HCEC 1CT (cell line): ENCODE measurements at regions not wholly inside any gene's neighbourhood (a gene's known extent, or its start where the extent isn't known, plus 50 kb on each side); places are given as distances from the start of the nearest gene placed in this dataset.
"Not testable (repeated sequence)": the region's sequence is repeated elsewhere in the genome, so short reads cannot be mapped to it uniquely, and the experiment has no call there.

Source experiments
- DNase-seq: peaks from one replicate; pipeline ENCODE4 v3.0.0-alpha.2; 2017

DNA sequence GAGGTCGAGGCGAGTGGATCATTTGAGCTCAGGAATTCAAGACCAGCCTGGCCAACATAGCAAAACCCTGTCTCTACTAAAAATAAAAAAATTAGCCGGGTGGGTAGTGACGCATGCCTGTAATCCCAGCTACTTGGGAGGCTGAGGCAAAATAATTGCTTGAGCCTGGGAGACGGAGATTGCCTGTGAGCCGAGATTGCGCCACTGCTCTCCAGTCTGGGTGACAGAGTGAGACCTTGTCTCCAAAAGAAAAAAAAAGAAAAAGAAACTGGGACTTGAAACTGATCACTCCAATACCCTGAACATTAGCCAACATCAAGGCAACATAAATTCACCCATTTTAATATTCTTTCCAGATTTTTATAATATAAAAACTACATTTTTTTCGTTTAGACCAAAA, 874.6 kb upstream of the MBL2 start:
- DNase-seq: not testable (repeated sequence)

DNA sequence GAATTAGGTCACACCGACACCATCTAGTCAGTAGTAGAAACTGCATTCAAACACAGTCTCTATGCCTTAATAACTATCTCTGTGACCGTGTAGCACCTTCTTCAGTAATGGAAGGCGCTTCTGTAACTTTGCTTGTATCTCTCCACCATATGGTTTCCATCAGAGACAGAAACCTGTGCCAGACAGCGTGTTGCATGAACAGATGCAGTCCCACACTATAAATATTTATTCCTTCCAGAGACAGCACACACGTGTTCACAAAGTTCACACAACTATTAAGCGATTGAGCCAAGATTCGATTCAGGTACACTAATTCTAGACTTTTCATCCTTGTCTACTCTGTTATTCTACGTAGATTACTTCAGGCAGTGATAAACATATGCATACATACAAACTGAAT, 873.9 kb upstream of the MBL2 start:
- no peak for DNase-seq

- no peak for DNase-seq
Observed at GRCh38 chr10:53645951-53646350, 873.4 kb upstream of the MBL2 start.

GRCh38 chr10:53638006-53638405, 865.4 kb upstream of the MBL2 start:
- no peak for DNase-seq

- DNase-seq: no peak
Observed at GRCh38 chr10:53624722-53625121, 852.1 kb upstream of the MBL2 start.

GRCh38 chr10:53622201-53622600, 849.6 kb upstream of the MBL2 start:
- DNase-seq: no peak

DNA sequence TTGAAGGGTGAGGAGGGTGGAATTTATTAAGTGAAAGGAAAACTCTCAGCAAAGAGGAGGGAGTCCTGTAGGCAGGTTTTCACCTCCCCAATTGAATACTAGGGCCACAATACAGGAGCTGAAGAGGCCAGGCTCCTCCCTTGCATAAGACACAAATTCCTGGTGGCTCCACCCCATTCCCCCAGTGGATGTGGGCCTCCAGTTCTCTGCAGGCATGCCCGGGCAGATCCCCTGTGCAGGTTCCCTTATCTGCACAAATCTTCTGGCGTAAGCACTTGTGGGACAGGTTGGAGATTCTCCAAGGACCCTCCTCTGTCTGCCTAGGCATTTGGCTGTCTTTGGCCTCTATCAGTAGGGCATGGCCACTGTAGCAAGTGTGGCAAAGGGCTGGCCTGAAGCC, 847.1 kb upstream of the MBL2 start:
- DNase-seq: no peak

DNA sequence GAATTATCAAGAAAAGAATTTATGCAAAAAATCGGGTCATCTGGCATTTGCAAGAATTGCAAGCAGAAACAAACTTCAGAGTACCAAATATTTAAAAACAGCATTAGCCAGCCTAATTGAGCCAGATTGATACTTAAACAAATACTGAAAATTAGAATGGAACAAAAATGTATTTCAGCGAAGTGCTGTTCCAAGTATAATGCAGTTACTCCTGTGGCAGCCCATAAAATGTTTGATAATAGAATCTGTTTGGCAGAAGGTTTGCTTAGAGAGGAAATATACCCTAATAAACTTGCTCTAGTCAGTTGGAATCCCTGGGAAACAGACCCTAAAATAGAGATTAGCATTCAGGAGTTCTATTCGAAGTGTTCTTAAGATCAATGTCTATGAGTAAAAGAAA, 835.1 kb upstream of the MBL2 start:
- DNase-seq: no peak

GRCh38 chr10:53606981-53607380, 834.4 kb upstream of the MBL2 start:
- DNase-seq: no peak

GRCh38 chr10:53601260-53601875, 828.8 kb upstream of the MBL2 start:
- peak; percentile 32 for DNase-seq

DNA sequence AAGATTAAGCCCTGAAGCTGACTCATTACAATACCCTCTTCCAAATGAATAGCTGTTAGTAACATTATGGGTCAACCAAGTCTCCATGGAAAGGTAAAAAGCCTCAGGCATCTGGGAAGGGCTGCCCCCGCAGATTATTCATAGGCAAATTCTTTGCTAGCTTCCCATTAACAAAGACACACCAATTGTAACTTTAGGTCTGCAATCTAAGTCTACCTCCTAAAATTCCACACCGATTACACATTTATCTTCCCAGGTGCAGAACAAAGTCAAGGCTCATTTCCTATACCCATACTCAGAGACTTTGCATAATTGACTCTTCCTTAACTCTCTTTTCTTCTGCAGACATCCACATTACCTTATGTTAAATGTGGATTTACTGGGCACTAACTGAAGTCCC, 826.3 kb upstream of the MBL2 start:
- DNase-seq: no peak

DNA sequence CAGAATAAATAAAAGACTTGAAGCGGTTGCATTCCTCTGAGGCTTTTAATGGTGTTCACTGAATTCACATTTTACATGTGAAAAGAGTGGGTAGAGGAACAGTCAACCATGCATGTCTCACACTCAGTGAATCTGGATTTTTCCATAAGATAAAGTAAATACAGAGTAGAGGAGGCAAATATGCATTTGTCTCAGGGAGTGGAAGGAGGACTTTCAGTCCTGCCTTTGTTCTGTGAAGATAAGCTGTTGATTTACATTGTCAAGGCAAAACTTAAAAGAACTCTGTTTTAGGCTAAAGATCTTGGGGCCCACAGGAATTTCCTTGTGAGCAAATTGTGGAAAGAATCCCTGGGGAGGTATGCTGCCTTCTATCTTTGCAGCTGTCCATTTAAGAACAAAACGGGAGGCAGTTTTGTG, 825.3 kb upstream of the MBL2 start:
- DNase-seq: no peak

DNA sequence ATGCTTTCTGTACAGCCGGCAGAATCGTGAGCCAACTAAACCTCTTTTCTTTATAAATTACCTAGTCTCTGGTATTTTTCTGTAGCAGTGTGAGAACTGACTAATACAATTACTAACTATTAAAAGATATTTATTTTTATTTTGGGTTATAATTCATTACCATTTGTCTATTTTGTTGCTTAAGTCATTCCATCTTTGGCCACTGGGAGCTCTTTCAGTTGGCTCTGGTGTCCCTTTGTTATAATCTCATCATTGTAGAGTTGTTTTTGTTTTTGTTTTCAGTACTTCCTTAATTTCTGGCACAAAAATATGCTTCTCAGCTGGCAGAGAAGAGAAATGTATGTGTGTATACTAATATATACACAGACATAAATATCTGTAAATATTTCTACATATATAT, 807.9 kb upstream of the MBL2 start:
- DNase-seq: no peak

DNA sequence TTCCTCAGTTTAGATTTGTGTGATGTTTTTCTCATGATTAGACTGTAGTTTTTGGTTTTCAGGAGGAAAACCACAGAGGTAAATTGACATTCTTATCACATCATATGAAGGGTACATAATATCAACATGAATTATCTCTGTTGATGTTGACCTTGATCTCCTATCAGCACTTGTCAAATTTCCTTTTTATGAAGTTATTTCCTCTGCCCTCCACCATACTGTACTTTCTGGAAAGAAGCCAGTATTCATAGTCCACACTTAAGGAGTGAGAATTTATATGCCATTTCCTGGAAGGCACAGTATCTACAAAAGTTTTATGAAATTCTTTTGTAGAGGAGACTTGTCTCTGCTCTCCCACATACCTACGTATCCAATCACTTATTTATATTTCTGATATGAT, 807.2 kb upstream of the MBL2 start:
- DNase-seq: no peak

DNA sequence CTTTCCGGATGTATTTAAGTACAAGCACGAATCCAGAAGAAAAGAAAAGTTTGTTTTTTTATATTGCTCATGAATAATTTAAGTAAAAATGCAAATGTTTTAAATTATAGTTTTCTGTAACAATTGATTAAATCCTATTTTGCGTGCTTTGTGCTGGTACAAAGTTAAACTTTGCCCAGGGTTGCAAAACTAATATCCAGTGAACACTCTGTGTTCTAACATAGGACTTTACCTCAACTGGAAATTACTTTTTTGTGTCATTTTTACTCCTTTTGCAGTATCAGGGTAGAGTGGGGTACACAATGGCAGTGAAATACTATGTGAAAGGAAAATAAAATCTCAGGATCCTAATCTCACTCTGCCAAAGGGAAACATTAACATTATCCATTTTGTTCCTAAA, 801.4 kb upstream of the MBL2 start:
- no peak for DNase-seq

DNA sequence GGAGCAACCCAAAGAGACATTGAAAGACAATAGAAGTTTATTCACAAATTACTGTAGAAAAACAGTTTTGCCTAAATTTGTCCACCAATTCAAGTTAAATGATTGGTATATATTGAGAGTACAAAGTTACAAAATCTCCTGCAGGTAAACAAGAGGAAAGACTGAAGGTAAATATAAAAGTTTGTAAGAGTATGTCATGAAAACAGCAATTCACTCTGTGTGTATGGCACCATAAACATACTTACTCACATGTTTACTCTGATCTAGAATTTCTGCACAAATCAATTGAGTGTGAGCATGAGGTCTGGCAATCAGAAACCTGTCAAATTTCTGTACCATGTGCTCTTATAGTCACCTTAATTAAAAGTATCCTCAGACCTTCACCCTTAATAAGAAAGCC, 800.9 kb upstream of the MBL2 start:
- DNase-seq: no peak

DNA sequence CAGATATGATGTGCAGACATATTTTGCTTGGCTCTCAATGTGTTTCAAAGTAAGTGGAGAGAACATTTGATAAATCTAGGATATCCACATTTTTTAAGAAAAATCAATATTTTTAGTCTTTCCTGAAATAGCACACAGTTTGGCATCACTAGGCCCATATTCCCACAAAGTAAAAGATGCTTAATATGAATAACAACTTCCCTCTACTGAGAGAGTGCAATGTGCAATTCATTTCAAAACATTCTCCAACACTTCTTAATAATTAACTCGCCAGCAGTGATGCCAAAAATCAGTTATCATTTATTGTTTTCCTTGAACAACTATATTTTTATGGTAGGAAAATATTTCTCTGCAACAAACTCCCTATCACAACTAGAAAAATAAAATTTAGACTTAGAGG, 800.2 kb upstream of the MBL2 start:
- no peak for DNase-seq

GRCh38 chr10:53570221-53570620, 797.6 kb upstream of the MBL2 start:
- no peak for DNase-seq

DNA sequence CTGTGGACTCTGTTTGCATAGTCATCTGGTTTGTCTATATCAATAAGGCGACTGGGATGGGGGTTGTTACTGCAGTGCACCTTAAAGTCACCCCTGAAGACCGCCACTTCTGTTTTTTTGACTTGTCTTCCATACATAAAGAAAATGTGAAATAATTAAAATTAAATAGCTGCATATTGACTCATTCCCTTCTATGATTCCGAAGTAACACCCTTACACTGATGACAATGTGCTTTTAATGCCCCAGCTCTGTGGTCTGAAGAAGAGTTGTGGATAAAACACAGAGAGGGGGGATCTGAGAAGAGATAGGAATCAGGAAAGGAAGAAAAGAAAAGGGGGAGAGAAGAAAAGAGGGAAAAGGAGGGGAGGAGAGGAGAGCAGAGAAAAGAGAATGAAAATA, 796.9 kb upstream of the MBL2 start:
- no peak for DNase-seq

DNA sequence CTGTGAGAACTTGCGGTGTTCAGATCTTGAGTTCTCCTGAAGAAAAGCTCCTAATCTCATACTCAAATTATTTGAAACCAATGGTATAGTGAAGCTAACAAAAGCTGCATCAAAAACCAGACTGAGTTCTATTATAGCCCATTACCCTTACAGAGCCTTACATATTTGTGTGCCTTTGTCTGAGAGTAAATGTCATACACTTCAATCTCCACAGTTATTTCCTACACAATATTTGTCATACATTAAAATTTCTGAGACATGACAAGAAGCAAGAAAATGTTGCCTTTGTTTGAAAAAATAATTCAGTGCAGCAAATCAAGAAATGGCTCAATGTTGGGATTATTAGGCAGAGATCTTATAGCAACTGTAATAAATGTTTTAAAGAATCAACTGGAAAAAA, 776.1 kb upstream of the MBL2 start:
- DNase-seq: no peak

GRCh38 chr10:53547364-53547763, 774.8 kb upstream of the MBL2 start:
- DNase-seq: no peak

DNA sequence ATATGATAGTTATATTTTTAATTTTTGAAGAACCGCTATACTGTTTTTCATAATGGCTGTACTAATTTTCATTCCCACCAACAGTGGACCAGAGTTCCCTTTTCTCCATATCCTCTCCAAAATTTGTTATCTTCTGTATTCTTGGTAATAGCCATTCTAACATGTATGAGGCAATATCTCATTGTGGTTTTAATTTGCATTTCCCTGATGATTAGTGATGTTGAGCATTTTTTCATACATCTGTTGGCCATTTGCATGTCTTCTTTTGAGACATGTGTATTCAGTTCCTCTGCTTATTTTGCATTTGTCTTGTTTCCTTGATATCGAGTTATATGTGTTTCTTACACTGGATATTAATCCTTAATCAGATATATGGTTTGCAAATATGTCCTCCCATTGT, 770.8 kb upstream of the MBL2 start:
- no peak for DNase-seq

DNA sequence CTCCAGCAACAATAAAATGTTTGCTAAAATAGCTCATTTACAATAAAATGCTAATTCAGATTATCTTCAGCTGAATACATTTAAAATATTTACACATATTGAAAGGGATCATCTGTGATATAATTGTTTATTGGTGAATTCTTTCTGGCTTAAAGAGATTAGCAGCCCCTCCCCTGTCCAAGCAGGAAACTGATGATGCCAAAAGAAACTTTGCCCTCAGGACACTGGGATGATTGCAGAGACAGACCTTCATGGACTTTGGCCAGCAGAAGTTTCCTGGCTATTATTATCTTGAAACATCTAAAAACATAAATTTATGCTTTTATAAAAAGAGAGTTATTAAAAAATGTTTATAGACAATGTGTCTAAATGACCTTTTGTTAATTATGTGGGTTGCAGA, 764.9 kb upstream of the MBL2 start:
- no peak for DNase-seq

DNA sequence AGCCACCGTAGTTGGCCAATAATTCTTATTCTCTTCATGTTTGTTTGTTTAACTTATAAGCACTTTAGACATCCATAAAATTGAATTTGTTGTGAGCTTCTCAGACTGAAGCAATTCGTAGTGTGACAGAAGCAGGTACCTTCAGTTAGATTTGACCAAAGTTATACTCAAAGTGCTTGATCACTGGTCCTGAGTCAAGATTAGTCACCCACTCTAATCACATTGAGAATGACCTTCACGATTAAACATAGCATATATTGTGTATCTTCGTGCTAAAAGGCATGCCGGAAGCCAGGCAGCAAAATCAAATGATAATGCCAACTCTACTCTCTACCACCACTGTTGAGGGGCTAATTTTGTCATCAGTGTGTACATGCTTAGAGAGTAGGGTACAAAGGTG, 763.7 kb upstream of the MBL2 start:
- no peak for DNase-seq

DNA sequence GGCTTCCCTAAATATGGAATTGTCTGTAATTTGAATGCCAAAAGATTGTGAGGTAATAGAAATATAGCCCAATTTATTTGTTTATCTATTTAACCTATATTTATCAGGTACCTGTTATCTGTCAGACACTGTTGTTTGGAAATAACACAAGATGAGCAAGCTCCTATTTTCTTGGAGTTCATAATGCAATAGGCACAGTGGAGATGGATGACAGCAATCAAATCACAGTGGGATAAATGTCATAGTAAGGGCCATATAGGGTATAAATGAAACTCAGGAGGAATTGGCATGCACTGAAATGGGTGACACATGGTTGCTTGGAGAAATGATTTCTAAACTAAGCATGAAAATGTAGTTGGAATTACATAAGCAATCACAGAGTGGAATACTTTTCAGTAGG, 761.8 kb upstream of the MBL2 start:
- DNase-seq: no peak

DNA sequence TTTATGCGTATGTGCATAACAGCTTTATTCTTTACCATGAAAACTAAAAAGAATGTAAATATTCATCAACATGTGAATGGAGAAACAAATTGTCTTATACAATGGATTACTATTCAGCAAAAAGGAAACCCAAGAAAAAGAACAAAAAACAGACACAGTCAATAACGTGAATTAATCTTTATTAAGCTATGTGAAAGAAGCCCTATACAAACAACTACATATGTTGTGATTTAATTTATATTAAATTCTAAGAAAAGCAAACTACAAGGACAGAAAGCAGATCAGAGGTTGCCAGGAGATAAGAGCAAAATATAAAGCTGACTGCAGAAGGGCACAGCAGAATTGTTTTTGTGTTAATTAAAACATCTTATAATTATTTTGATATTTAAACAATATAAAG, 756.4 kb upstream of the MBL2 start:
- no peak for DNase-seq
